SK-N-SH (cell line): ENCODE measurements at regions not wholly inside any gene's neighbourhood (a gene's known extent, or its start where the extent isn't known, plus 50 kb on each side); places are given as distances from the start of the nearest gene placed in this dataset.

Experiments
- CTCF ChIA-PET: fragments of 300-600, 350-600 bp; formaldehyde crosslinking; extraction: SDS; loops from one replicate; lab custom pipeline; 2021; lab: Yijun Ruan, JAX
- POLR2A ChIA-PET: fragments of 350-600 bp; sonication (Branson Sonifier 250); formaldehyde crosslinking; extraction: SDS; loops from one replicate; lab custom pipeline; 2020; ENCODE audit warnings: antibody characterized with exemption, inconsistent platforms; lab: Yijun Ruan, JAX
- DNase-seq: peaks from one replicate; pipeline ENCODE4 v3.0.0; 2012
- H2AFZ ChIP-seq: fragments of 200-600 bp; sonication (generic); 2 replicates; pipeline ENCODE4 v1.8.1; 2016; ENCODE audit warnings: antibody characterized with exemption, mild to moderate bottlenecking, low read depth
- H3F3A ChIP-seq: fragments of 200-600 bp; sonication (generic); replicated peaks from 2 replicates; pipeline ENCODE3; 2016; ENCODE audit warnings: antibody characterized with exemption, mild to moderate bottlenecking; ENCODE audit not compliant: insufficient read depth
- H3K27ac ChIP-seq, 2 experiments: fragments of 200-500 bp in 1 of 2; fragments of 200-600 bp in 1 of 2; sonication (Bioruptor generic) in 1 of 2; sonication (generic), shearing (Covaris generic) in 1 of 2; 2 replicates each; pipeline versions ENCODE4 v1.5.1 to v1.6.1; 2014 to 2016; ENCODE audit warnings: low read depth in 2 of 2, inconsistent platforms in 1 of 2, low read length in 1 of 2, mild to moderate bottlenecking in 1 of 2, mixed read lengths in 1 of 2
- H3K27me3 ChIP-seq: fragments of 200-600 bp; sonication (generic), shearing (Covaris generic); 2 replicates; pipeline ENCODE4 v1.6.1; 2016; ENCODE audit warnings: mixed run types; ENCODE audit not compliant: insufficient read depth
- H3K36me3 ChIP-seq, 2 experiments: fragments of 200-500 bp in 1 of 2; fragments of 200-600 bp in 1 of 2; sonication (Bioruptor generic) in 1 of 2; sonication (generic) in 1 of 2; replicated peaks in 1 of 2; 2 replicates each; pipeline versions ENCODE3 to v1.5.1; 2014 to 2016; ENCODE audit warnings: low read length in 1 of 2, mild to moderate bottlenecking in 1 of 2; ENCODE audit not compliant: insufficient read depth in 2 of 2, control insufficient read depth in 1 of 2
- H3K4me1 ChIP-seq, 2 experiments: fragments of 200-500 bp in 1 of 2; fragments of 200-600 bp in 1 of 2; sonication (Bioruptor generic) in 1 of 2; sonication (generic), shearing (Covaris generic) in 1 of 2; 2 replicates each; pipeline versions ENCODE4 v1.5.1 to v1.6.1; 2014 to 2016; ENCODE audit warnings: low read depth in 1 of 2, low read length in 1 of 2, mixed run types in 1 of 2; ENCODE audit not compliant: insufficient read depth in 2 of 2, control insufficient read depth in 1 of 2
- H3K4me2 ChIP-seq: fragments of 200-600 bp; sonication (generic), shearing (Covaris generic); 2 replicates; pipeline ENCODE4 v1.6.1; 2017; ENCODE audit warnings: mixed run types
- H3K4me3 ChIP-seq, 2 experiments: fragments of 200-500 bp in 1 of 2; fragments of 200-600 bp in 1 of 2; sonication (Bioruptor generic) in 1 of 2; sonication (generic), shearing (Covaris generic) in 1 of 2; 2 replicates each; pipeline versions ENCODE4 v1.5.1 to v1.8.1; 2014 to 2016; ENCODE audit warnings: low read depth in 2 of 2, inconsistent platforms in 1 of 2, low read length in 1 of 2, mild to moderate bottlenecking in 1 of 2, mixed read lengths in 1 of 2, moderate library complexity in 1 of 2
- H3K79me2 ChIP-seq: fragments of 200-600 bp; sonication (generic); 2 replicates; pipeline ENCODE4 v1.8.1; 2017; ENCODE audit warnings: mild to moderate bottlenecking; ENCODE audit not compliant: insufficient read depth
- H3K9ac ChIP-seq: fragments of 200-600 bp; sonication (generic); 2 replicates; pipeline ENCODE4 v1.6.1; 2017; ENCODE audit warnings: mixed run types
- H3K9me2 ChIP-seq: fragments of 200-600 bp; sonication (generic); 2 replicates; pipeline ENCODE4 v1.6.1; 2017; ENCODE audit warnings: mixed run types
- H3K9me3 ChIP-seq: fragments of 200-600 bp; sonication (generic); 2 replicates; pipeline ENCODE4 v1.6.1; 2017; ENCODE audit warnings: mixed run types, mild to moderate bottlenecking, moderate library complexity
- H4K20me1 ChIP-seq: fragments of 200-600 bp; sonication (generic); 2 replicates; pipeline ENCODE4 v1.6.1; 2017; ENCODE audit warnings: mild to moderate bottlenecking, mixed run types; ENCODE audit not compliant: insufficient read depth
- CTCF ChIP-seq: fragments of 200-600 bp; sonication (generic); IDR thresholded peaks from 2 replicates; pipeline ENCODE4 v1.6.1; 2017; ENCODE audit warnings: antibody characterized with exemption, mild to moderate bottlenecking, moderate library complexity
- EZH2phosphoT487 ChIP-seq: fragments of 200-600 bp; sonication (generic); IDR thresholded peaks from 2 replicates; pipeline ENCODE4 v1.6.1; 2017; ENCODE audit warnings: low read depth, mixed run types, mild to moderate bottlenecking, antibody characterized with exemption, moderate library complexity, borderline replicate concordance
- IRF3 ChIP-seq: fragments of 150-350 bp; IDR thresholded peaks from 2 replicates; pipeline ENCODE4 v1.6.1; 2016; ENCODE audit warnings: mild to moderate bottlenecking, low read depth, low read length
- JUND ChIP-seq: IDR thresholded peaks from 2 replicates; pipeline ENCODE4 v1.4.0; 2012
- MAX ChIP-seq: IDR thresholded peaks from 2 replicates; pipeline ENCODE4 v1.4.0; 2012; ENCODE audit warnings: low read depth
- MEF2A ChIP-seq: IDR thresholded peaks from 2 replicates; pipeline ENCODE4 v1.4.0; 2012; ENCODE audit warnings: low read depth, borderline replicate concordance
- MXI1 ChIP-seq: IDR thresholded peaks from 2 replicates; pipeline ENCODE4 v1.6.1; 2012; ENCODE audit warnings: mild to moderate bottlenecking, low read depth, low read length, improper control_type of control experiment
- NFIC ChIP-seq: IDR thresholded peaks from 2 replicates; pipeline ENCODE4 v1.4.0; 2012; ENCODE audit warnings: borderline replicate concordance
- POLR2AphosphoS5 ChIP-seq: IDR thresholded peaks from 2 replicates; pipeline ENCODE4 v1.6.1; 2012; ENCODE audit warnings: low read depth, low read length
- RAD21 ChIP-seq: IDR thresholded peaks from 2 replicates; pipeline ENCODE4 v1.6.1; 2012; ENCODE audit warnings: mild to moderate bottlenecking, low read length
- RFX5 ChIP-seq: IDR thresholded peaks from 2 replicates; pipeline ENCODE4 v1.6.1; 2012; ENCODE audit warnings: mild to moderate bottlenecking, improper control_type of control experiment, low read length
- SIN3A ChIP-seq: IDR thresholded peaks from 2 replicates; pipeline ENCODE4 v1.6.1; 2012; ENCODE audit warnings: low read depth, mild to moderate bottlenecking, low read length, moderate library complexity, borderline replicate concordance
- TCF12 ChIP-seq: IDR thresholded peaks from 2 replicates; pipeline ENCODE4 v1.4.0; 2012
- TEAD4 ChIP-seq: IDR thresholded peaks from 2 replicates; pipeline ENCODE4 v1.4.0; 2012; ENCODE audit warnings: mild to moderate bottlenecking, borderline replicate concordance; ENCODE audit not compliant: insufficient read depth
- USF1 ChIP-seq: IDR thresholded peaks from 2 replicates; pipeline ENCODE4 v1.4.0; 2012; ENCODE audit warnings: low read depth, borderline replicate concordance
- WGBS: methylation state at CpG from one replicate; pipeline ENCODE4 v1.1.6; 2017; ENCODE audit warnings: low lambda C conversion rate; 5-methylcytosine and 5-hydroxymethylcytosine counted together

GRCh38 chr1:208722592-208722991 lies 478.4 kb upstream of the PLXNA2 start:
- POLR2A ChIA-PET, result no interaction called here
- DNase-seq, result no peak
- TF ChIP-seq EZH2phosphoT487 (no peak), USF1 (no peak)
- TF ChIP-seq, all 33 proteins: peak for 0
- peaks cover 0 to 5% of the 10 kb centered on the region in 2 experiments; a peak in 2 of 4 replicates for H3K4me1 ChIP-seq
- CTCF ChIA-PET, result no interaction called here
- no peak overlapping the region for H3K27ac ChIP-seq
- H3K9me3 ChIP-seq, result peaks cover 6% of the 10 kb centered on the region
- H3K79me2 ChIP-seq, result no peaks in the 10 kb centered on the region
- no peaks in the 10 kb centered on the region for H3K27me3 ChIP-seq
- no peak overlapping the region for H3K4me3 ChIP-seq
- H4K20me1 ChIP-seq, result no peaks in the 10 kb centered on the region
- no peaks in the 10 kb centered on the region for H3K9me2 ChIP-seq
- H3K9ac ChIP-seq, result no peak overlapping the region
- no peaks in the 10 kb centered on the region for H3F3A ChIP-seq
- H2AFZ ChIP-seq, result no peak overlapping the region
- no peak overlapping the region for H3K4me2 ChIP-seq
- H3K36me3 ChIP-seq, result no peaks in the 10 kb centered on the region

GRCh38 chr1:208724079-208724478 lies 479.9 kb upstream of the PLXNA2 start:
- no peak for DNase-seq
- Histone ChIP-seq H3K27me3 (no peaks in the 10 kb centered on the region), H3K36me3 (no peaks in the 10 kb centered on the region), H3K9me3 (peaks cover 6% of the 10 kb centered on the region; the same call in 1 of the 2 replicates), H3F3A (no peaks in the 10 kb centered on the region), H3K9me2 (no peaks in the 10 kb centered on the region), H3K27ac (no peak overlapping the region)
- POLR2A ChIA-PET, result no interaction called here
- CTCF ChIA-PET, result interaction anchor here (1.4 kb wide), 1 partner anchor 8 kb away, joined by 3 read pairs; no protein-coding TSS in a partner anchor
- WGBS, result 34% methylated on average over 1 of the region's 1 CpG
- TF ChIP-seq MXI1 (no peak), RAD21 (no peak), SIN3A (no peak), JUND (no peak), IRF3 (no peak), RFX5 (no peak), MAX (no peak), CTCF (no peak), TCF12 (no peak), TEAD4 (no peak), EZH2phosphoT487 (no peak), MEF2A (no peak), POLR2AphosphoS5 (no peak), NFIC (no peak)
- TF ChIP-seq, all 33 proteins: peak for 0
- no peak overlapping the region for H3K4me2 ChIP-seq
- H3K9ac ChIP-seq, result no peak overlapping the region
- no peak overlapping the region for H3K4me3 ChIP-seq
- H4K20me1 ChIP-seq, result no peaks in the 10 kb centered on the region
- H3K79me2 ChIP-seq, result no peaks in the 10 kb centered on the region
- no peak overlapping the region for H2AFZ ChIP-seq
- peaks cover 0 to 10% of the 10 kb centered on the region in 2 experiments; a peak in 2 of 4 replicates for H3K4me1 ChIP-seq
